HepG2 (cell line): ENCODE measurements at regions not wholly inside any gene's neighbourhood (a gene's known extent, or its start where the extent isn't known, plus 50 kb on each side); places are given as distances from the start of the nearest gene placed in this dataset.

ENCODE experiments used
- ZNF280B ChIP-seq: sonication (generic); formaldehyde crosslinking; IDR thresholded peaks from 2 replicates; pipeline ENCODE4 v1.5.0; 2020; ENCODE audit warnings: missing genetic modification reagents, mild to moderate bottlenecking, borderline replicate concordance
- ZNF282 ChIP-seq: fragments of 450-650 bp; IDR thresholded peaks from 2 replicates; pipeline ENCODE4 v1.6.1; 2018; ENCODE audit not compliant: partially characterized antibody
- ZNF512 ChIP-seq: sonication (generic); formaldehyde crosslinking; IDR thresholded peaks from 2 replicates; pipeline ENCODE4 v1.4.0; 2020; ENCODE audit warnings: mild to moderate bottlenecking, missing genetic modification reagents

- TF ChIP-seq ZNF512 (CRISPR knock-in tag) (no peak), ZNF280B (CRISPR knock-in tag) (no peak), ZNF282 (no peak)
Observed at GRCh38 chr1:108327534-108328466, 83.9 kb upstream of the NBPF4 start.
